ENCODE measurements at regions not wholly inside any gene's neighbourhood (a gene's known extent, or its start where the extent isn't known, plus 50 kb on each side); places are given as distances from the start of the nearest gene placed in this dataset.
"Not testable (repeated sequence)": the region's sequence is repeated elsewhere in the genome, so short reads cannot be mapped to it uniquely, and the experiment has no call there.

DNA sequence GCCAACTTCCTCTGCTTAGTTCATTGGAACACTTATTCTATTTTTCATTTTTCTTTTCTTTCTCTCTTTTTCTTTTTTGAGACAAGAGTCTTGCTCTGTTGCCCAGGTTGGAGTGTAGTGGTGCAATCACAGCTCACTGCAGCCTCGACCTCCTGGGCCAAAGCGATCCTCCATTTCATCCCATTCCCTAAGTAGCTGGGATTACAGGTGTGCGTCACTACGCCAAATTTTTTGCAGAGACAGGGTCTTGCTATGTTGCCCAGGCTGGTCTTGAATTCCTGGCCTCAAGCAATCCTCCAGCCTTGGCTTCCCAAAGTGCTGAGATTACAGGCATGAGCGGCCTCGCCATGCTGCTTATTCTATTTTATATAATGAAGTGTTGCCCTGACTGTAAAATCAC, 336.4 kb upstream of the TNRC6C start:
- intact Hi-C loops (cut with DNase I); DNase-seq; ATAC-seq (ENCODE audit: poor library complexity): not testable (repeated sequence)

DNA sequence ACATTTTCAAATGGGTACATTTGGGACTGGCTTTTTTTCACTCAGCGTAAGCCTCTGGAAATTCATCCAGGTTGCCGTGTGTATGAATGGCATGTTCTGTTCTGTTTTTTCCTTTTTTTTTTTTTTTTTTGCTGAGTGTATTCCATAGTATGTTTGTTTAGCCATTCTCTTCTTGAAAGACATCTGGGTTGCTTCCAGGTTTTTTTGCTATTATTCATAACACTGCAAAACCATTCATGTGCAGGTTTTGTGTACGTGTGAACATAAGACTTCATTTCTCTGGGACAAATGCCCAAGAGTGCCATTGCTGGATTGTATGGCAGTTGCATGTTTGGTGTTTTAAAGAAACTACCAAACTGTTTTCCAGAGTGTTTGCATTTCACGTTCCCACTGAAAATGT, 335.9 kb upstream of the TNRC6C start:
- no peak for DNase-seq
- no peak for ATAC-seq (ENCODE audit: poor library complexity)
- intact Hi-C loops (cut with DNase I), result no loop called here

DNA sequence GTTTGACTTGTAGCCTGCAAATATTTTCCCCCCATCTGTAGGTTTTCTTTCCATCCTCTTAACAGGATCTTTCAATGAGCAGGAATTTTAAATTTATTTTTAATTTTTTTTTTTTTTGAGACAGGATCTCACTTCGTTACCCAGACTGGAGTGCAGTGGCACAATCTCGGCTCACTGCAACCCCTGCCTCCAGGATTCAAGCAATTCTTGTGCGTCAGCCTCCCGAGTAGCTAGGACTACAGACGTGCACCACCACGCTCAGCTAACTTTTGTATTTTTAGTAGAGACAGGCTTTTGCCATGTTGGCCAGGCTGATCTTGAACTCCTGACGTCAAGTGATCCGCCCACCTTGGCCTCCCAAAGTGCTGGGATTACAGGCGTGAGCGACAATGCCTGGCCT, 335.2 kb upstream of the TNRC6C start:
- ATAC-seq (ENCODE audit: poor library complexity); intact Hi-C loops (cut with DNase I); DNase-seq: not testable (repeated sequence)

DNA sequence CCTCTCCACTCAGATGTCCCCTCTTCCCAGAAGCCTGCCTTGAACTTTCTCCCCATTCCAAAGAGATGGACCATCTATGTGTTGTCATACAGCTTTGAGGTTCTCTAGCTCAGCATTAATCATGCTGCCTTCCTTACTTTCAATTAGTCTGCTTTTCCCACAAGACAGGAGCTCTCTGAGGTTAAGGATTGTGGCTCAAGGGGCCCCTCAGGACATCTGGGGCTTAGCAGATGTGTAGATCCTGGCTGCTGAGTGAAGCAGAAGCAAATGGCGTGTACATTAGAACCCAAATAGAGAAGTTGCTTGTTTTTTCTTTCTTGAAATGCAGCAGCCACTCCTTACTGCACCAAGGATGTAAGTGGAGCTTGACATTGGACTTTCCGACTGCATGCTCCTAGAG, 330.5 kb upstream of the TNRC6C start:
- intact Hi-C loops (cut with DNase I), result no loop called here
- no peak for ATAC-seq (ENCODE audit: poor library complexity)
- no peak for DNase-seq

DNA sequence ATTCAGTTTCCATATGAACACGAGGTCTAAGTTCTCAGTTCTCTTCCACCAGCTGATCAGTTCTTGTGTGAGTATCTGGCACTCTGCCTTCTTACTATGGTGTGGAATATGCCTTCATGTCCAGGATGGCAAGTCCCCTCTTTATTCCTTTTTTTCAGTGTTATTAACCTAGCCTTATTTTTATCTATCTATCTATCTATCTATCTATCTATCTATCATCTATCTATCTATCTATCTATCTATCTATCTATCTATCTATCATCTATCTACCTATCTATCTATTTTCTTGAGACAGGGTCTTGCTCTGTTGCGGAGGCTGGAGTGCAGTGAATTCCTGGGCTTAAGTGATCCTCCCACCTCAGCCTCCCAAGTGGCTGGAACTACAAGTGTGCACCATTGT, 329.2 kb upstream of the TNRC6C start:
- ATAC-seq (ENCODE audit: poor library complexity); intact Hi-C loops (cut with DNase I); DNase-seq: not testable (repeated sequence)

DNA sequence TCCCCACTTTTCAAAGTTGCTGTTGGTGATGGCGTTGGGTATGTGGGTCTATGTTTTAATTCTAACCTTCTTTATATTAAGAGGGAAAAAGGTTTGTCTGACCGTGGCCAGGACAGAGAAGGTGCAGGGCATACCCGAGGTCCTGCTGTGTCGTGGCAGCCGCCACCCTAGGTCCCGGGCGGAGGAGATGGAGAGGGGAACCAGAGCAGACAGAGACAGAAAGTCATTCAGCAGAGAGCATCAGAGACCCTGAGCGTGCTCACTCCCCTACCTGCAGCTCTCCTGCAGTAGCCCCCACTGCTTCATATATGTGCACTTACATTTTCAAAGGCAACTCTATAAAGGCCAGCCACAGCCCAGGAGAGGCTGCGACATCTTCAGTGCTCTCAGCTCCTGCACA, 327.2 kb upstream of the TNRC6C start:
- intact Hi-C loops (cut with DNase I), result no loop called here
- DNase-seq (no peak), ATAC-seq (ENCODE audit: poor library complexity) (no peak)

DNA sequence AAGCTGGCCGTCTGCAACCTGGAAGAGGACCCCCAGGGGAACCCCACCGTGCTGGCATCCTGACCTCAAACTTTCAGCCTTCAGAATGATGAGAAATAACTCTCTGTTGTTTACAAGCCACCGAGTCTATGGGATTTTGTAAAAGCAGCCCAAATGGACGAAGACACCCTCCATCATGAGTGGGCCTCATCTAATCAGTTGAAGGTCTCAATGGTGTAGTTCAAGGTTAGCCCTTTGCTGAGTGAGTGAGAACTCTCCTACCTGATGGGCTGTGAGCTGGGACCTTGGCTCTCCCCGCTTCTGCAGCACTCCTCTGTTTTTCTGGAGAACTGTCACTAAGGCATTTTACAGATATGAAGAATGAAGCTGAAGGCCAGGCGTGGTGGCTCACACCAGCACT, 325.9 kb upstream of the TNRC6C start:
- ATAC-seq (ENCODE audit: poor library complexity), result no peak
- intact Hi-C loops (cut with DNase I), result no loop called here
- DNase-seq, result no peak

DNA sequence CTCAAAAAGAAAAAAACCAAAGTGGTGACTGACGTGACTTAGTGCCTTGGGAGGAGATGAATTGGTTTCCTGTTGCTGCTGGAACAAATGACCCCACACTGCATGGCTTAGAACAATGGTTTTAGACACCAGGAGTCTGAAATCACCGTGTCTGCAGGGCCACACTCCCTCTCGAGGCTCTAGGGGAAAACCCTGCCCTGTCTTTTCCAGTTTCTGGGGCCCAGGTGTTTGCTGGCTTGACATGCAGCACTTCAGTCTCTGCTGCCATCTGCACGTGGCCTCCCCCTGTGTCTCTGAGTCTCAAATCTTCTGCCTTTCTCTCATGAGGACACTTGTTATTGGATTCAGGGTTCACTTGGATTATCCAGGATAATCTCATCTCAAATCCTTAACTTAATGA, 323.8 kb upstream of the TNRC6C start:
- no peak for DNase-seq
- intact Hi-C loops (cut with DNase I), result no loop called here
- no peak for ATAC-seq (ENCODE audit: poor library complexity)

DNA sequence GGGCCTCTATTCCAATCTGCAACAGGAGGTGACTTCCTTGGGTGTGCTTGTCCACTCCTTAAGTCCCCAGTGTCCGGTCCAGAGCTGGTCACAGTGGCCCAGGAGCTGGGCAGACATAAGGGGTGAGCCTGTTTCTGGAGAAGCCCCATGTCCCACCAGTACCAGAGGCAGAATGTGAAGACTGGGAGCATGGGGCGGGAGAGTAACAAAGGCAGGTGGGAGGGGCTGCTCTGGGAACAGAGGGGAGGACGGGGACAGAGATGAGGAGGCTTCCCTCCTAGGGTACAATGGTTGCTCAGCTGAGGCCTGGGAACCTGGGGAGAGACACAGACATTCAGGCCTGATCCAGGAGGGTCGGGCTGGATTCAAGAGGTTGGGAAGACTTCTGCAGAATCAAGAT, 323.3 kb upstream of the TNRC6C start:
- ATAC-seq (ENCODE audit: poor library complexity) (no peak), DNase-seq (no peak)
- intact Hi-C loops (cut with DNase I), result no loop called here

DNA sequence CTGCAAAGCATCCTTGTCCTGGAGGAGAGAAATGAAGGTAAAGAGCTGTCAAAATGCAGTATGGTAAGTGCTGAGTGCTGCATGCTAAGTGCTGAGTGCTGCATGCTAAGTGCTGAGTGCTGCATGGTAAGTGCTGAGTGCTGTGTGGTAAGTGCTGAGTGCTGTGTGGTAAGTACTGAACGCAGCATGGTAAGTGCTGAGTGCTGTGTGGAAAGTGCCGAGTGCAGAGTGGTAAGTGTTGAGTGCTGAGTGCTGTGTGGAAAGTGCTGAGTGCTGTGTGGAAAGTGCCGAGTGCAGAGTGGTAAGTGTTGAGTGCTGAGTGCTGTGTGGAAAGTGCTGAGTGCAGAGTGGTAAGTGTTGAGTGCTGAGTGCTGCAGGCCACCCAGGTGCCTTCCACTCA, 322.7 kb upstream of the TNRC6C start:
- intact Hi-C loops (cut with DNase I); ATAC-seq (ENCODE audit: poor library complexity); DNase-seq: not testable (repeated sequence)

DNA sequence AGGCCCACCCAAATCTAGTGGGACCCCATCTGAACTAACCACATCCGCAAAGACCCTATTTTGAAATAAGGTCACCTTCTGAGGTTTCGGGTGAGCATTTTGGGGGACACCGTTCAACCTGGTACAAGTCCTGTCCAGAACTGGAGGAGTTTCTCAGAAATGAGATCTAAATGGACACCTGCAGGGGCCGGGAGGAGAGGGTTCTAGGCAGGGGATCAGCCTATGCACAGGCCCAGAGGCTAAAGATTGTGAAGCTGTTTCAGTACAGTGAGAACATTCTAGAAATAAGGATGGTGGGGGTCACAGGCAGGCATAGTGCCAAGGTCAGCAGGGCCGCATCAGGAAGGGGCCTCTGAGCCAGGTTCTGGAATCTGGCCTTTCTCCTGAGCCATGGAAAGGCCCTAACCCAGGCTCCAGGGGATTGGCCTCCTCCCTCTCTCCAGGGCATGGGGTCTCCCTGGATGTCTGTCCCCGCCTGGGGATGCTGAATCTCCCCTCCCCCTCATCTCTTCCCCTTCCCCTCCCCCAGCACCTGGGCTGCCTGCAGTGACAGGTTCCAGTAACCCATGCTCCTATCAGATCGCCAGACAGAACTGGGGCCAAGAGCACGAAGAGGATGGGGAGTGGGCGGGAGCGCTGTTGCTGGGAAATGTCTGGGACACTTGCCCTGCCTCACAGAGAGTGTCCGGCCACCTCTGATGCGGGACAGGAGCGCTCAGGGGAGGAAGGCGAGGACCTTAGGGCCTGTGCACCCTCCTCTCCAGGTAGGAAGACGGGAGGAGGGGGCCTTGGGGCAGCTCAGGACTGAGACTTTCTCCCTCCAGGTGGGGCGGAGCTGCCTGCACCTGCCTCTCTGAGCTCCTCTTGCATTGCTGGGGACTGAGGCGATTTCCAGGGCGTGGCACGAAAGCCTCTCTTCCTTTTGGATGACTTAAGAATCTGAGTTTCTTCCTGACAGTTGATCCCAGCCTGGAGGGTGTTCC, 321.4 kb upstream of the TNRC6C start:
- DNase-seq (no peak), ATAC-seq (ENCODE audit: poor library complexity) (no peak)
- intact Hi-C loops (cut with DNase I), result no loop called here

DNA sequence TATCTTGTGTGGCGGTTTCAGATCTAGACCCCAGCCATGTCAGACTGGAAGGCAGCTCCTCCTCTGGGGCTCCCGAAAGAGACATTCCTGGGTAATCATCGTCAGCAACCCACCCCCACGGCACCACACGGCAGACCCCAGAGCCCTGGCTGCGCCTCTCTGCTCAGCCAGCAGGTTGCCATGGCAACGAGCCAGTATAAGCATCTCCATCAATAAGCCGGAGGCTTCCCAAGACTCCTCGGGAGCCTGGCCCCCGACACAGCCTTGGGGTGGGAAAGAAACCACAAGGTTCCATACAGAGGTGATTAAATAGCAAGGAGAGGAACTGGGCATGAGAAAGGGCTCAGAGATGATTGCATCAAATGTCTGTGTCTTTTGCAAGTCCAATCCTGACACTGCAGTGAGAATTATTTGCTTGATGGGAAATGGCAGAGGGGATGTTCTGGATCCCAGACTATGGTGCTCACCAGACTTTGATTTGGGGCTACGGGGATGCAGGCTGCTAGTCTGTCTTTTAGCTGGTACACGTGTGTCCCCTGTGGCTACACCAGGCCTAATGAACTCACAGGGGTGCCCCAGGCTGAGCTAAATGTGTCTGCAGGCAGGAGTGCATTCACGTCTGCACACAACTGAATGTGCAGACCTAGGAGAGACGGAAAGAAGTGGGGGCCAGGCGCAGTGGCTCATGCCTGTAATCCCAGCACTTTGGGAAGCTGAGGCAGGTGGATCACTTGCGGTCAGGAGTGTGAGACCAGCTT, 320.5 kb upstream of the TNRC6C start:
- no peak for ATAC-seq (ENCODE audit: poor library complexity)
- no peak for DNase-seq
- intact Hi-C loops (cut with DNase I), result no loop called here

DNA sequence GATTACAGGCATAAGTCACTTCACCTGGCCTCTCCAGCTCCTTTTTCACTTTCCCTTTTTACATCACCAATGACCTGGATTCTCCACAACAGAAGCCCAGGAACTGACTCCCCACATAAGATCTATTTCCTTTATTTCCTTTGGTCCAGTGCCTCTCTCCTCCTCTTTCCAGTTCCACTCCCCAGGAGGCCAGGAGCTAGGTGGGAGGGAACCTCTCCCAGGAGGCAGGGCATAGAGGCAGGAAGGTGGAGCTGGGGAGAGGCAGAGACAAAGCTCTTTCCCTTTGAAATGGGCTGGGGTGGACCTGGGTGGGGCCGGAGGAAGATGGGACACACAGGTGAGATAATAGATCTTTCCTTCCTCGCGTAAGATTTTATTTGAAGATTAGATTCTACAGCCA, 318.3 kb upstream of the TNRC6C start:
- ATAC-seq (ENCODE audit: poor library complexity) (no peak), DNase-seq (no peak)
- intact Hi-C loops (cut with DNase I), result no loop called here

DNA sequence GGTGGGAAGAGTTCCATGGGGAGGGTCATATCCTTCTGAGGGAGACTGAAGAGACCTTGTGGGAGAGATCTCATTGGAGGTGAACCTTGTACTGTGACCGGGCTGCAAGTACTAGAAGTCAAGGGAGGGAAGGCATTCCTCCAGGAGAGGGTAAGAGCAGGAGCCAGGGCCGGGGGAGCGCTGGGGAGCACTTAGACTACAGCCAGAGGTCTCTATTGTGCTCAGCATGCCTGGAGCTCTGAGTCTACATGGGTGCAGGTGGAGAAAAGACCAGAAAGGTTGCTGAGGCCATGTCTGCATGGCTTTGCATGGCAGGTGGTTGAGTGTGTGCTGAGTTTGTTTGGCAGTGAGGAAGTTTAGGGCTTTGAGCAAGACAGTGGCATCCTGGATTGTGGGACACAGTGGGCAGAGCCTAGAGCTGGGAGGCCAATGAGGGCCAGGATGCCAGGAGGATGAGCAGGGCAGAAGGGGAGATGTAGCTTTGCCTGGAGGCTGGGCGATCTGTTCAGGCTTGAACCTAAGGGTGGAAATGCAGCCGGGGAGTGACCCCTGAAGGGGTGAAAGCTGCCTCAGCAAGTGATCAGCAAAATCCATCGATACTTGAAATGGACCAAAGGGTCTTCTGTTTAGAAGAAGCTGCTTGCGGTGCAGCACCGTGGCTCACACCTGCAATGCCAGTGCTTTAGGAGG, 317.4 kb upstream of the TNRC6C start:
- DNase-seq, result no peak
- intact Hi-C loops (cut with DNase I), result no loop called here
- ATAC-seq (ENCODE audit: poor library complexity), result no peak

DNA sequence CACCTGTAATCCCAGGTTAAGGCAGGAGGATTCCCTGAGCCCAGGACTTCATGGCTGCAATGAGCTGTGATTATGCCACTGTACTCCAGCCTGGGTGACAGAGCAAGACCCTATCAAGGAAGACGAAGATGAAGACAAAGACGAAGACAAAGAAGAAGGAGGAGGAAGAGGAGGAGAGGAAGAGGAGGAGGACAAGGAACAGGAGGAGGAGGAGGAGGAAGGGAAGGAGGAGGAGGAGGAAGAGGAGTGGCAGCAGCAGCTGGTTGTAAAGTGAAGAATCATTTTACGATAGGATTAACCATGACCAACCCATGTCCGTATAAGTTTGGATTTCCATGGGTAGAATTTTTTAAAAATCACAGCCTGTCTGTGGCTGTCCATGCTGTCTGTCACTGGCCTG, 316.8 kb upstream of the TNRC6C start:
- intact Hi-C loops (cut with DNase I), result no loop called here

DNA sequence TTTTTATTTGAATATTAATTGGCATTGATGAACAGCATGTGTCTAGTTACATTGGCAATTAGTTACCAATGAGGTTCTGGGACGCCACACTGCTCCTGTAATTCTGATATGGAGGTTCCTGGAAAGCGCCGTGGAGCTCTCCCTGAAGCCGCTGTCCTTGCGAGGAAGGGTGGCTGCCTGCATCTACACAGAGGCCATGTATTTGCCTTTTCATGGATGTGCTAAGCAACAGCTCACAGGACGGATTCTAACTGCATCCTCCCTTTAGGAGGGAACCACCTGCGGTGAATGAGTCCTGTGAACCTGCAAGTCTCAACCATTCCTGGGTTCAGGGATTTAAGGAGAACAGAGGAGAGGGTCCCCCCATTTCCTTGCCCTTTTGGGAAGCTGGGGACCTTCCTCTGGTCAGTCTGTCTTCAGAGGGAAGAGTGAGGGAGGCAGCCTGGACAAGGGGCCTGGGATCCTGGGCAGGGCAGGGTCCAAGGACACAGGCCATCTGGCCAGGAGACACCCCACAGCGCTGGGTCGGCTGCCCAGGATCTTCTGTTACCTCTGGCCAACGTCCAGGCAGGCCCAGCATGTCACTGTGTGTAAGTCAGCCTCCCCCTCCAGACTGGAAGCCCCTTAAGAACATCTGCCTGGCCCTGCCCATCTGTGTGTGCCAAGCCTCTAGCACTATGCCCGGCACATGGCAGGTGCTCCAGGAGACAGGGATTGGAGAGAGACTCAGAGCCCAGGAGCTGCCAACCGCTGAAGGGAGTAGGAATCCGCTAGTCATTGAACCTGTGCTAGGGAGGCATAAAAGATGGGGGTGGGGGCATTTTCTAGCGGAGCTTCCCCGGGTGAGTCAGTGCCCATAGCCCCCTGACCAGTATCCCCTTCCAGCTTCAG, 314.1 kb upstream of the TNRC6C start:
- no peak for DNase-seq
- intact Hi-C loops (cut with DNase I), result no loop called here
- ATAC-seq (ENCODE audit: poor library complexity), result no peak

More for the DNA sequence above, 316.8 kb upstream of the TNRC6C start:
- ATAC-seq (ENCODE audit: poor library complexity) (no peak), DNase-seq (no peak)

DNA sequence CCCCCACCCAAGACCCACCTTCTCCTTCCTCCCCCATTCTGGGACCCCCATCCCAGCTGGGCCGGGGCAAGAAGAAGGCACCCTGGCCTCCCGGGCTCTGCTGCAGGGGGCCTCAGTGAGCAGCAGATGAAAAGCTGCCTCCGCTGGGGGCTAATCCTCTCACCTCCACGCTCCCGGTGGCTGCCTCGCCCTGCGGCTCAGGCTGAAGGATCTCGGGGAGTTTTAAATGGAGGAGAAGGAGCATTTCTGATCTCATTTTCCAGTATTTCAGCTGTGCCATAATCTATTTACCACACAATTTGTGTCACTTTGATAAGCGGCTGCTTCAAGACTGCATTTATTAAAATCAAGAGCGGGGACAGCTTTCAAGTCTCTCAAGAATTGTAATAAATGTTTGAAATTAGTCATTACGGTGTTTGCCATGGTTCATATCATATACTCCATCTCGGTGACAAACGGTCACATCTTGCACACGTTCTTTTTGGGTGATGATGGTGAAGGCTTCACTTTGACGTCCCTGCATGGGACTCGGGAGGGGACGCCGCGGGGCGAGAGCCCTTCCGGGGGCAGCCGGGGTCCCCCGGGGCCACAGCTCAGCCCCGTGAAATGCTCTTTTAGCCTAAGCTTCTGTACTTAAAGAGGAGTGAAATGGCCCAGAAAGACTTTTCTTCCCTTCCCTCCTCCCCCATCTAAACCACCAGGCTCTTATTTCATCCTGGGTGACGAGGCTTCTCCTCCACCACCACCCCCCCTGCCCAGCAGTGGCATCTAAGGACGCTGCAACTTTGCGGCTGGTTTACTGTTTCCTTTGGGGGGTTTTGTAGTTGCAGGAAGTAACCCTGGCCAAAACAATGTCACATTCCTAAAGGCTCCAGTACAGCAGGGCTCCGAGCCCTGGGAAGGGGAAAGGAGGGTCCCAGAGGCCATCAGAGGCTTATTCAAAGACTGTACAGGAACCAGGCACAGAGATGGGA, 313.1 kb upstream of the TNRC6C start:
- ATAC-seq (ENCODE audit: poor library complexity), result no peak
- no peak for DNase-seq
- intact Hi-C loops (cut with DNase I), result no loop called here

Measured in Right ventricle myocardium superior (tissue), 1 donor.